ENCODE measurements at regions not wholly inside any gene's neighbourhood (a gene's known extent, or its start where the extent isn't known, plus 50 kb on each side); places are given as distances from the start of the nearest gene placed in this dataset.
"Not testable (repeated sequence)": the region's sequence is repeated elsewhere in the genome, so short reads cannot be mapped to it uniquely, and the experiment has no call there.

- H3K36me3 ChIP-seq (ENCODE audit: insufficient read depth, low read length), result no peaks in the 10 kb centered on the region
- H4K20me1 ChIP-seq (ENCODE audit: insufficient read depth, low read length), result no peaks in the 10 kb centered on the region
- no peaks in the 10 kb centered on the region for H3K9me2 ChIP-seq (ENCODE audit: insufficient read depth, low read length)
- H3K4me3 ChIP-seq (ENCODE audit: low read depth, low read length, poor library complexity, severe bottlenecking), result no peak overlapping the region
- TF ChIP-seq EZH2phosphoT487 (IDR thresholded peaks at IDR 0.05; ENCODE audit: borderline replicate concordance, low read depth, low read length) (no peak), CTCF (conservative IDR thresholded peaks at IDR 0.05; ENCODE audit: low read length) (no peak)
- BruUV-seq (replicated peaks), result no TSS peak
- no peak overlapping the region for H2AFZ ChIP-seq (ENCODE audit: low read length)
- no peaks in the 10 kb centered on the region for H3K79me2 ChIP-seq (ENCODE audit: insufficient read depth, low read depth, low read length)
- H3K9me3 ChIP-seq (ENCODE audit: low read length), result peaks cover 6% of the 10 kb centered on the region
- intact Hi-C loops (cut with micrococcal nuclease; ENCODE audit: unreplicated experiment), result no loop called here
- H3K27ac ChIP-seq (ENCODE audit: low read depth, low read length, poor library complexity, severe bottlenecking), result no peak overlapping the region
- ChIA-PET CTCF (ENCODE audit: unreplicated experiment) (no interaction called here), POLR2A (interaction anchor here (0.6 kb wide), 1 partner anchor 53 kb away, joined by 4 read pairs; no protein-coding TSS in a partner anchor)
- no peak overlapping the region for H3K4me2 ChIP-seq (ENCODE audit: low read length)
- DNase-seq (ENCODE audit: low spot score), result no peak
- H3K4me1 ChIP-seq (ENCODE audit: insufficient read depth, low read length, poor library complexity, severe bottlenecking), result no peaks in the 10 kb centered on the region
Observed at GRCh38 chr4:66000510-66001117, 330.3 kb upstream of the EPHA5 start.

GRCh38 chr4:65999518-65999871 lies 329.2 kb upstream of the EPHA5 start:
- CTCF ChIA-PET (ENCODE audit: unreplicated experiment), result no interaction called here
- Histone ChIP-seq H3K9me2 (ENCODE audit: insufficient read depth, low read length) (no peaks in the 10 kb centered on the region), H3K4me2 (ENCODE audit: low read length) (no peak overlapping the region), H3K9me3 (ENCODE audit: low read length) (no peaks in the 10 kb centered on the region; the same call in 1 of the 2 replicates), H3K36me3 (ENCODE audit: insufficient read depth, low read length) (no peaks in the 10 kb centered on the region), H3K4me3 (ENCODE audit: low read depth, low read length, poor library complexity, severe bottlenecking) (no peak overlapping the region), H3K4me1 (ENCODE audit: insufficient read depth, low read length, poor library complexity, severe bottlenecking) (no peaks in the 10 kb centered on the region), H4K20me1 (ENCODE audit: insufficient read depth, low read length) (no peaks in the 10 kb centered on the region), H2AFZ (ENCODE audit: low read length) (no peak overlapping the region), H3K79me2 (ENCODE audit: insufficient read depth, low read depth, low read length) (no peaks in the 10 kb centered on the region), H3K27ac (ENCODE audit: low read depth, low read length, poor library complexity, severe bottlenecking) (no peak overlapping the region)
- BruUV-seq (replicated peaks), result no TSS peak
- no peak for DNase-seq (ENCODE audit: low spot score)
- intact Hi-C loops (cut with micrococcal nuclease; ENCODE audit: unreplicated experiment), result no loop called here
- no peak for TF ChIP-seq CTCF (conservative IDR thresholded peaks at IDR 0.05; ENCODE audit: low read length)
- TF ChIP-seq EZH2phosphoT487 (IDR thresholded peaks at IDR 0.05; ENCODE audit: borderline replicate concordance, low read depth, low read length), result no peak
- POLR2A ChIA-PET, result interaction anchor here (0.7 kb wide), 1 partner anchor 1051 kb away, joined by 3 read pairs; no protein-coding TSS in a partner anchor

GRCh38 chr4:65998807-65999517 lies 328.7 kb upstream of the EPHA5 start:
- not testable (repeated sequence) for BruUV-seq (replicated peaks)

More at GRCh38 chr4:65998807-65999517, 328.7 kb upstream of the EPHA5 start:
- H3K9me2 ChIP-seq (ENCODE audit: insufficient read depth, low read length); H3K4me2 ChIP-seq (ENCODE audit: low read length); CTCF ChIA-PET (ENCODE audit: unreplicated experiment); H3K27ac ChIP-seq (ENCODE audit: low read depth, low read length, poor library complexity, severe bottlenecking); H2AFZ ChIP-seq (ENCODE audit: low read length); POLR2A ChIA-PET; H3K4me1 ChIP-seq (ENCODE audit: insufficient read depth, low read length, poor library complexity, severe bottlenecking); H3K4me3 ChIP-seq (ENCODE audit: low read depth, low read length, poor library complexity, severe bottlenecking); DNase-seq (ENCODE audit: low spot score); H3K9me3 ChIP-seq (ENCODE audit: low read length); H3K79me2 ChIP-seq (ENCODE audit: insufficient read depth, low read depth, low read length); intact Hi-C loops (cut with micrococcal nuclease; ENCODE audit: unreplicated experiment); H4K20me1 ChIP-seq (ENCODE audit: insufficient read depth, low read length); H3K36me3 ChIP-seq (ENCODE audit: insufficient read depth, low read length): not testable (repeated sequence)

Data from OCI-LY7 (cell line).